ENCODE measurements at regions not wholly inside any gene's neighbourhood (a gene's known extent, or its start where the extent isn't known, plus 50 kb on each side); places are given as distances from the start of the nearest gene placed in this dataset.

- no peak overlapping the region for H3K9ac ChIP-seq
- H4K20me1 ChIP-seq (ENCODE audit: insufficient read depth): no peaks in the 10 kb centered on the region
- H3K4me2 ChIP-seq: no peak overlapping the region
- TF ChIP-seq USF1 (IDR thresholded peaks at IDR 0.05; ENCODE audit: borderline replicate concordance, low read depth) (no peak), FOXJ3 (CRISPR knock-in tag; IDR thresholded peaks at IDR 0.05) (no peak), SIN3A (IDR thresholded peaks at IDR 0.05; ENCODE audit: borderline replicate concordance, low read depth, low read length) (no peak), MAX (IDR thresholded peaks at IDR 0.05; ENCODE audit: low read depth) (no peak), YY1 (IDR thresholded peaks at IDR 0.05; ENCODE audit: low read depth) (no peak), EP300 (IDR thresholded peaks at IDR 0.05; ENCODE audit: borderline replicate concordance in 1 of 2, low read depth in 1 of 2, low read length in 1 of 2) (no peak), FOSL2 (IDR thresholded peaks at IDR 0.05; ENCODE audit: borderline replicate concordance, low read depth) (no peak), MXI1 (IDR thresholded peaks at IDR 0.05; ENCODE audit: low read depth, low read length) (no peak), GATA2 (CRISPR knock-in tag; IDR thresholded peaks at IDR 0.05) (no peak), CHD2 (IDR thresholded peaks at IDR 0.05; ENCODE audit: low read length, partially characterized antibody) (no peak), TCF12 (IDR thresholded peaks at IDR 0.05) (no peak), RFX5 (IDR thresholded peaks at IDR 0.05; ENCODE audit: low read length) (no peak), SMC3 (IDR thresholded peaks at IDR 0.05; ENCODE audit: low read depth, low read length) (no peak), FOXM1 (IDR thresholded peaks at IDR 0.05; ENCODE audit: low read depth) (no peak), EZH2phosphoT487 (IDR thresholded peaks at IDR 0.05; ENCODE audit: borderline replicate concordance, low read depth) (no peak)
- TF ChIP-seq, protein P1, sequence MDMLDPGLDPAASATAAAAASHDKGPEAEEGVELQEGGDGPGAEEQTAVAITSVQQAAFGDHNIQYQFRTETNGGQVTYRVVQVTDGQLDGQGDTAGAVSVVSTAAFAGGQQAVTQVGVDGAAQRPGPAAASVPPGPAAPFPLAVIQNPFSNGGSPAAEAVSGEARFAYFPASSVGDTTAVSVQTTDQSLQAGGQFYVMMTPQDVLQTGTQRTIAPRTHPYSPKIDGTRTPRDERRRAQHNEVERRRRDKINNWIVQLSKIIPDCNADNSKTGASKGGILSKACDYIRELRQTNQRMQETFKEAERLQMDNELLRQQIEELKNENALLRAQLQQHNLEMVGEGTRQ (IDR thresholded peaks at IDR 0.05; ENCODE audit: borderline replicate concordance, low read depth, low read length): no peak
- TF ChIP-seq, protein P2, sequence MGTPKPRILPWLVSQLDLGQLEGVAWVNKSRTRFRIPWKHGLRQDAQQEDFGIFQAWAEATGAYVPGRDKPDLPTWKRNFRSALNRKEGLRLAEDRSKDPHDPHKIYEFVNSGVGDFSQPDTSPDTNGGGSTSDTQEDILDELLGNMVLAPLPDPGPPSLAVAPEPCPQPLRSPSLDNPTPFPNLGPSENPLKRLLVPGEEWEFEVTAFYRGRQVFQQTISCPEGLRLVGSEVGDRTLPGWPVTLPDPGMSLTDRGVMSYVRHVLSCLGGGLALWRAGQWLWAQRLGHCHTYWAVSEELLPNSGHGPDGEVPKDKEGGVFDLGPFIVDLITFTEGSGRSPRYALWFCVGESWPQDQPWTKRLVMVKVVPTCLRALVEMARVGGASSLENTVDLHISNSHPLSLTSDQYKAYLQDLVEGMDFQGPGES (IDR thresholded peaks at IDR 0.05; ENCODE audit: low read depth, low read length): no peak
- H3K9me3 ChIP-seq: no peaks in the 10 kb centered on the region
- no peak overlapping the region for H3K4me3 ChIP-seq (ENCODE audit: low read depth in 2 of 2, low read length in 1 of 2)
- H3K27me3 ChIP-seq (ENCODE audit: insufficient read depth): no peaks in the 10 kb centered on the region
- POLR2A ChIA-PET: no interaction called here
- H3F3A ChIP-seq (replicated peaks; ENCODE audit: insufficient read depth): no peaks in the 10 kb centered on the region
- no peak overlapping the region for H3K27ac ChIP-seq (ENCODE audit: low read depth in 2 of 2, low read length in 1 of 2)
- 50% methylated on average over 4 of the region's 4 CpGs for WGBS (ENCODE audit: low lambda C conversion rate)
- H3K9me2 ChIP-seq: no peaks in the 10 kb centered on the region
- no peaks in the 10 kb centered on the region for H3K36me3 ChIP-seq (replicated peaks in 1 of 2; ENCODE audit: control insufficient read depth in 1 of 2, insufficient read depth in 2 of 2, low read length in 1 of 2)
- DNase-seq: no peak
- no peak overlapping the region for H2AFZ ChIP-seq (ENCODE audit: low read depth)
- CTCF ChIA-PET: interaction anchor here (0.8 to 1.1 kb wide), 2 partner anchors 10 to 13 kb away, joined by 3 to 4 read pairs; no protein-coding TSS in a partner anchor
- no peaks in the 10 kb centered on the region for H3K4me1 ChIP-seq (ENCODE audit: control insufficient read depth in 1 of 2, insufficient read depth in 2 of 2, low read depth in 1 of 2, low read length in 1 of 2)
- H3K79me2 ChIP-seq (ENCODE audit: insufficient read depth): no peaks in the 10 kb centered on the region
Measured at GRCh38 chr13:58190577-58190976, 559.0 kb downstream of the PCDH17 start.
